ENCODE measurements at regions not wholly inside any gene's neighbourhood (a gene's known extent, or its start where the extent isn't known, plus 50 kb on each side); places are given as distances from the start of the nearest gene placed in this dataset.
"Not testable (repeated sequence)": the region's sequence is repeated elsewhere in the genome, so short reads cannot be mapped to it uniquely, and the experiment has no call there.

GRCh38 chr12:89225808-89226411 is 126.4 kb downstream of the DUSP6 start:
- DNase-seq, result no peak

GRCh38 chr12:89225401-89225800 is 126.9 kb downstream of the DUSP6 start:
- DNase-seq, result peak; percentile 33 to 75

GRCh38 chr12:89222580-89222979 is 129.7 kb downstream of the DUSP6 start:
- DNase-seq, result not testable (repeated sequence)

- DNase-seq, result no peak
These were observed 134.8 kb downstream of the DUSP6 start for GRCh38 chr12:89217472-89217871.

- no peak for DNase-seq
These were observed 135.9 kb downstream of the DUSP6 start for GRCh38 chr12:89216211-89216952.

- DNase-seq, result peak; percentile 51 to 55
These were observed 137.1 kb downstream of the DUSP6 start for GRCh38 chr12:89215196-89215595.

- DNase-seq, result no peak
These were observed 138.6 kb downstream of the DUSP6 start for GRCh38 chr12:89213747-89214146.

- DNase-seq, result no peak
These were observed 139.2 kb downstream of the DUSP6 start for GRCh38 chr12:89213139-89213538.

GRCh38 chr12:89212339-89212771 is 139.9 kb downstream of the DUSP6 start:
- DNase-seq, result no peak

GRCh38 chr12:89211456-89211855 is 140.8 kb downstream of the DUSP6 start:
- DNase-seq, result no peak

- DNase-seq, result no peak
These were observed 142.0 kb downstream of the DUSP6 start for GRCh38 chr12:89210277-89210676.

GRCh38 chr12:89208661-89209096 is 143.6 kb downstream of the DUSP6 start:
- peak in 1 of 2 donors; percentile 33 for DNase-seq

- peak in 1 of 2 donors; percentile 48 for DNase-seq
These were observed 145.9 kb downstream of the DUSP6 start for GRCh38 chr12:89206390-89206789.

GRCh38 chr12:89205517-89205916 is 146.8 kb downstream of the DUSP6 start:
- DNase-seq, result no peak

GRCh38 chr12:89203144-89203543 is 149.2 kb downstream of the DUSP6 start:
- DNase-seq, result no peak

- DNase-seq, result no peak
These were observed 152.1 kb downstream of the DUSP6 start for GRCh38 chr12:89200217-89200616.

GRCh38 chr12:89195470-89195869 is 156.8 kb downstream of the DUSP6 start:
- DNase-seq, result no peak

GRCh38 chr12:89194683-89195082 is 157.6 kb downstream of the DUSP6 start:
- no peak for DNase-seq

- DNase-seq, result no peak
These were observed 159.9 kb downstream of the DUSP6 start for GRCh38 chr12:89192429-89192828.

- not testable (repeated sequence) for DNase-seq
These were observed 160.7 kb downstream of the DUSP6 start for GRCh38 chr12:89191597-89191996.

- DNase-seq, result no peak
These were observed 162.9 kb downstream of the DUSP6 start for GRCh38 chr12:89189448-89189847.

- no peak for DNase-seq
These were observed 164.8 kb downstream of the DUSP6 start for GRCh38 chr12:89187507-89187906.

- DNase-seq, result no peak
These were observed 166.4 kb downstream of the DUSP6 start for GRCh38 chr12:89185889-89186288.

GRCh38 chr12:89185181-89185580 is 167.1 kb downstream of the DUSP6 start:
- DNase-seq, result no peak
